Activated naive CD4-positive, alpha-beta T cell treated with anti-CD3 and anti-CD28 coated beads, Interleukin-2, amount 10 ng/mL, durations not matched to agents 7 days and 5 days (primary cell): ENCODE measurements at regions not wholly inside any gene's neighbourhood (a gene's known extent, or its start where the extent isn't known, plus 50 kb on each side); places are given as distances from the start of the nearest gene placed in this dataset.
"Not testable (repeated sequence)": the region's sequence is repeated elsewhere in the genome, so short reads cannot be mapped to it uniquely, and the experiment has no call there.

ENCODE experiments used
- CTCF ChIA-PET: fragments of 350-600 bp; sonication (Branson Sonifier 250); formaldehyde crosslinking; loops from one replicate; lab custom pipeline; 2021; ENCODE audit warnings: antibody characterized with exemption; lab: Charles Lee
- DNase-seq: peaks from one replicate; pipeline ENCODE4 v3.0.0-alpha.2; 2020
- H3K27ac Mint-ChIP-seq: one replicate; pipeline ENCODE4 v1.8.0; 2021; ENCODE audit warnings: mild to moderate bottlenecking, moderate library complexity, mixed read lengths
- H3K27me3 Mint-ChIP-seq: one replicate; pipeline ENCODE4 v1.8.0; 2021; ENCODE audit warnings: mild to moderate bottlenecking, mixed read lengths
- H3K36me3 Mint-ChIP-seq: one replicate; pipeline ENCODE4 v1.8.0; 2021; ENCODE audit warnings: mixed read lengths
- H3K4me1 Mint-ChIP-seq: one replicate; pipeline ENCODE4 v1.8.0; 2021; ENCODE audit warnings: mixed read lengths
- H3K4me3 Mint-ChIP-seq: one replicate; pipeline ENCODE4 v1.8.0; 2021; ENCODE audit warnings: mild to moderate bottlenecking, moderate library complexity, mixed read lengths
- H3K9me3 Mint-ChIP-seq: one replicate; pipeline ENCODE4 v1.8.0; 2021; ENCODE audit warnings: mixed read lengths

DNA sequence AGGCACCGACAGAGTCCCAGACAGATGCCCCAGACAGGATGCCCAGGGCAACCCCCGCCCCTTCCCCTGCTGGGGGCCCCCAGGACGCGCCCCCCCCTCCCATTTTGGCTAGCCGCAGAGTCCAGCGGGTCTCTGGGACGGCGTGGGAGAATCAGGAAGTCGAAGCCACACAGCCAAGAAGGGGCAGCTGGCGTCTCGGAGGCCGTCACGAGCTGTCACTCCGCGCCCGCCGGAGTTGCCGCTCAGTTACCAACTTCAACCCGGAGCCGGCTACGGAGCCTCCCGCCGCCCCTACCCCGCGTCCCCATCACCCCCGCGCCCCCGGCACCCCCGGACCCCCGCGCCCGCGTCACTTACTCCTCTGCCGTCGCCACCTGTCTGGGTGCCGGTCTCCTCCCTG lies 119.8 kb downstream of the OTOP1 start:
- H3K9me3 Mint-ChIP-seq, result not testable (repeated sequence)
- H3K4me3 Mint-ChIP-seq, result peak overlapping the region; percentile 68

DNA sequence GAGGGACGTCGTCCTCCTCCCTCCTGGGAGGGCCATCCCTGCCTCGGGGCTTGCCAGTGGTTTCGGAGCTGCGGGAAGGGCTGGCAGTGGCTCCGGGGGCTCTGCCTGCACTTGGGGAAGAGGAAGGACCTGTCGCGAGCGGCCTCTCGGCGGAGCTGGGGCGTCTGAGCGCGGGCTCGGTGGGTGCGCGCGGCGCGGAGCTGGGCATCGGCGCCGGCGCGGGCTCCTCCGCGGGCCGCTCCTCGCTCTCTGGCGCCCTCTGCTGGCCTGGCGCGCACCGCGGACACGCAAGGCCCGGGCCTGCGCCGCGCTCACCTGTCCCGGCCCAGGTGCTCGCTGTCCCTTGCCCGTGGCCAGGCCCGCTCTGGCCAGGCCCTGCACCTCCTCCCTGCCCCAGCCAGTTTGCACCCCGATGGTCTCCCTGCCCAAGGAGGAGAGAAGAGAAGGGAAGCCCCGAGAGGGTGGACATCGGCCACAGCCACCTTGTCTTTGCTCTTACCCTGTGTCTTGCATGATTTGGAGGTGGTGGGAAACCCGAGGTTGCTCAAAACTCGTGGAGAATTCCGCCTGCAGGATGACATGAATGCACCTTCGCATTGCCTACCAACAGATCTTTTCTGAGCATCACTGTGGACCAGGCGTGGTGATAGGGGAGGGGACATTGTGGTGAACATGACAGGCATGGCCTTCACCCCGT lies 119.2 kb downstream of the OTOP1 start:
- H3K4me1 Mint-ChIP-seq, CTCF ChIA-PET, H3K36me3 Mint-ChIP-seq, H3K27ac Mint-ChIP-seq, H3K9me3 Mint-ChIP-seq: not testable (repeated sequence)
- peak; percentile 63 for DNase-seq
- H3K27me3 Mint-ChIP-seq, result peaks cover 39% of the 10 kb centered on the region
- H3K4me3 Mint-ChIP-seq, result peak overlapping the region; percentile 37

More for the DNA sequence above, 119.8 kb downstream of the OTOP1 start:
- H3K27me3 Mint-ChIP-seq, result peaks cover 39% of the 10 kb centered on the region
- H3K27ac Mint-ChIP-seq, CTCF ChIA-PET, H3K36me3 Mint-ChIP-seq, H3K4me1 Mint-ChIP-seq: not testable (repeated sequence)
- DNase-seq, result peak; percentile 20

DNA sequence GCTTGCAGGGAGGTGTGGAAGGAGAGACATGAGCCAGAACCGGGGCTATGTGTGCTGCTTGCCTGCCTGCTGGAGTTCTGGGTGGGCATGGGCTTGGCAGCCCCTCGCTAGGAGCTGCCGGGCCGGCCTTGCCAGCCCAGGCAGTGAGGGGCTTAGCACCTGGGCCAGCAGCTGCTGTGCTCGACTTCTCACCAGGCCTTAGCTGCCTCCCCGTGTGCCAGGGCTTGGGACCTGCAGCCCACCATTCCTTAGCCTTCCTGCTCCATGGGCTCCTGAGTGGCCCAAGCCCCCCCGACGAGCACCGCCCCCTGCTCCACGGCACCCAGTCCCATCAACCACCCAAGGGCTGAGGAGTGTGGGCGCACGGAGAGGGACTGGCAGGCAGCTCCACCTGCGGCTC lies 111.3 kb downstream of the OTOP1 start:
- CTCF ChIA-PET, H3K27ac Mint-ChIP-seq, H3K4me1 Mint-ChIP-seq, H3K36me3 Mint-ChIP-seq, H3K4me3 Mint-ChIP-seq, H3K27me3 Mint-ChIP-seq, H3K9me3 Mint-ChIP-seq, DNase-seq: not testable (repeated sequence)

DNA sequence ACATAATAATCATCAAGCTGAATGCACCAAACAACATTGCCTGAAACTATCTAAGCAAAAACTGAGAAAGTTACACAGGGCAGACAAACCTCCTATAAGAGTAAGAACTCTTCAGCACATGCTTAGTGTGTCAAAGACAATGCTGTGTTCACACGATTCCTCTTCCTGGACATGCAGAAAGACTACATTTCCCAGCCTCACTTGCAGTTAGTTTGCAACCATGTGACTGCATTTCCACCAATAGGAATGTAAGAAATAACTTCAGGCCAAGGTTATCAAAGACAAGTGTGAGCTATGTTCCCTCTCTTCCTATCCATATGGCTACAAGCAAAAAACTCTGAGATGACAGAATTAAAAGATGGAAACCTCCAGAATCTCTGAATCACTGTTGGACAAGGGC lies 109.8 kb downstream of the OTOP1 start:
- H3K36me3 Mint-ChIP-seq, H3K9me3 Mint-ChIP-seq, DNase-seq, H3K4me1 Mint-ChIP-seq, H3K27ac Mint-ChIP-seq, CTCF ChIA-PET, H3K27me3 Mint-ChIP-seq, H3K4me3 Mint-ChIP-seq: not testable (repeated sequence)

DNA sequence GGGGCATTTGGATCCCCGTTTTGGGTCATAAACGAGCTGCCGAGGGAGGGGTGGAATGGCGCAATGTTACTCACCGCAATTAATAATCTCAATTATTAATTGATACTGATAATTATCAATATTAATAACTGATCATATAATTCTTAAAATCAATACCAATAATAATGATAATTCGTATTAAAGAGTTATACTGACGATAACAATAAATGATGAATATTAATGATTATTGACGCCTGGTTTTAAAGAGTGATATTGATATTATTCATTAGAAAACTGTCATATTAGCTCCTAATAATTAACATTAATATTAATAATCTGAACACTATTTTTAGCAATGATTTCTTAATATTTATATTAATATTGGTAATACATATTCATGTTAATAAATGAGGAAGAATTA lies 92.4 kb downstream of the OTOP1 start:
- H3K36me3 Mint-ChIP-seq, CTCF ChIA-PET, H3K27me3 Mint-ChIP-seq, H3K27ac Mint-ChIP-seq, H3K4me1 Mint-ChIP-seq, H3K4me3 Mint-ChIP-seq, DNase-seq, H3K9me3 Mint-ChIP-seq: not testable (repeated sequence)

DNA sequence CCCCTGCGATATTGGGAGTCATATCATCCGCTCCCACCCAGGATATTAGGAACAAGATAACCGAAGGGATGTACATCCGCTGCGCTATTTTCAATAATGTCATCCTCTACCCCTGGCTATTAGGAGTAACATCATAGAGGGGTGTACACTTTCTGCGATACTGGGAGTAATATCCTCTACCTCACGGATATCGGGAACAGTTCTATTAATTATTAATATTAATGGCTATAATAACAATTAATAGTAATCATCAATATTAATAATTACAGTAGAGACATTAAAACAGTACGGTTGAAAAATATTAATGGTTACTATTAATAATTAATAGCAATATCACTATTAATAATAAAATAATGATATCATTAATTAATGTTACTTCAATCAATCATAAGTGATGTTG lies 90.1 kb downstream of the OTOP1 start:
- CTCF ChIA-PET, H3K36me3 Mint-ChIP-seq, H3K27ac Mint-ChIP-seq, H3K4me3 Mint-ChIP-seq, H3K4me1 Mint-ChIP-seq, H3K9me3 Mint-ChIP-seq, DNase-seq: not testable (repeated sequence)
- H3K27me3 Mint-ChIP-seq, result peaks cover 10% of the 10 kb centered on the region
